Heart left ventricle (tissue), 16 donors: ENCODE measurements at regions not wholly inside any gene's neighbourhood (a gene's known extent, or its start where the extent isn't known, plus 50 kb on each side); places are given as distances from the start of the nearest gene placed in this dataset.
A peak's percentile ranks its signal among the peaks of the same experiment; 100 is the strongest.
"Not testable (repeated sequence)": the region's sequence is repeated elsewhere in the genome, so short reads cannot be mapped to it uniquely, and the experiment has no call there.

ENCODE experiments used
- ATAC-seq, 4 donors: fragments of 200-7000 bp; cut with Tn5 transposase; one replicate each; pipeline ENCODE4 v1.9.1; 2020 to 2022; ENCODE audit warnings: moderate library complexity in 4 of 4, mild to moderate bottlenecking in 3 of 4, moderate number of reproducible peaks in 1 of 4
- DNase-seq, 5 donors: peaks; one replicate each; pipeline ENCODE4 v3.0.0-alpha.2; 2020
- H3K27ac ChIP-seq, 12 donors: fragments of 200-600 bp; sonication (generic) in 4 of 12; one replicate each; pipeline versions ENCODE4 v1.5.0 to v1.8.0; 2016 to 2022; ENCODE audit warnings: mild to moderate bottlenecking in 2 of 12
- H3K27me3 ChIP-seq, 9 donors: fragments of 200-600 bp; sonication (generic) in 2 of 9; one replicate each; pipeline versions ENCODE4 v1.5.1 to v1.8.0; 2016 to 2022; ENCODE audit warnings: mild to moderate bottlenecking in 3 of 9
- H3K36me3 ChIP-seq, 9 donors: fragments of 200-600 bp; sonication (generic) in 2 of 9; one replicate each; pipeline versions ENCODE4 v1.5.0 to v1.8.0; 2018 to 2022; ENCODE audit warnings: mild to moderate bottlenecking in 2 of 9
- H3K4me1 ChIP-seq, 12 donors: fragments of 200-600 bp; sonication (generic) in 4 of 12; one replicate each; pipeline versions ENCODE4 v1.5.0 to v1.8.0; 2016 to 2022; ENCODE audit warnings: mild to moderate bottlenecking in 3 of 12
- H3K4me3 ChIP-seq, 12 donors: fragments of 200-600 bp; sonication (generic) in 4 of 12; one replicate each; pipeline versions ENCODE4 v1.5.0 to v1.8.0; 2017 to 2022; ENCODE audit warnings: mild to moderate bottlenecking in 9 of 12, moderate library complexity in 4 of 12
- H3K9me3 ChIP-seq, 12 donors: fragments of 200-600 bp; sonication (generic) in 4 of 12; one replicate each; pipeline versions ENCODE4 v1.5.0 to v1.8.0; 2016 to 2022; ENCODE audit warnings: mild to moderate bottlenecking in 1 of 12
- CTCF ChIP-seq, 12 donors: fragments of 200-600 bp; sonication (generic) in 4 of 12; IDR thresholded peaks; one replicate each; pipeline versions ENCODE4 v1.5.0 to v1.8.0; 2018 to 2022; ENCODE audit warnings: antibody characterized with exemption in 12 of 12, mild to moderate bottlenecking in 5 of 12
- POLR2A ChIP-seq, 2 donors: fragments of 450-650 bp; IDR thresholded peaks; one replicate each; pipeline ENCODE4 v1.6.1; 2017; ENCODE audit warnings: antibody characterized with exemption in 2 of 2, mild to moderate bottlenecking in 2 of 2, moderate library complexity in 2 of 2
- WGBS, 4 donors: extraction: QIAGEN DNeasy Blood & Tissue Kit in 2 of 4; methylation state at CpG; one replicate each; pipeline versions ENCODE4 v1.1.5 to v1.1.7; 2013 to 2018; 5-methylcytosine and 5-hydroxymethylcytosine counted together
- intact Hi-C, 10 donors: fragments of 100-400 bp; cut with DNase I; formaldehyde crosslinking; loops; one replicate each; pipeline versions ENCODE4 v1.11.1 to v1.14.2; 2022
- donor health status: ischemic (EF 13 %, LVEDD 7.1; RV severe dilation, severe dysfunction).
- donor health status: healthy with polysubstance abuse.
- donor health status: DM: no; HTN: yes; CAD: no.
- donor health status: DM: no; HTN: no; CAD: no.
- donor health status: ischemic (EF 25% LVEDD 6.9; RV normal size, moderate dysfunction).
- donor health status: ischemic (EF 25% LVEDD 5.7; RV mildly dilated, moderate dysfunction).
- donor health status: healthy.
- donor health status: DM: yes; HTN: yes; CAD: no.
- donor health status: ischemic (EF 35%, LVEDD 5.7; RV mildly dilated, moderate dysfunction).
- donor health status: nonischemic (EF 11% LVEDD 7.7; RV severe dilation, severe dysfunction).
- donor health status: DM: yes; HTN: yes; CAD: no.
- donor health status: PGD.
- donor health status: ischemic (EF 29% LVEDD 5.4; RV normal size, mild dysfunction).
- donor health status: nonischemic (EF 23%, LVEDD 6.1; RV moderate dilation, normal function).

- peak overlapping the region in 7 of 12 donors; percentile 20 to 86 (median 52) for H3K27ac ChIP-seq
- no peaks in the 10 kb centered on the region for H3K9me3 ChIP-seq
- intact Hi-C loops, result loop anchor here in 1 of 10 donors (5.0 kb wide), 1 partner anchor 48 kb away; no protein-coding TSS in a partner anchor
- WGBS, 4 donors, result 71 to 78% (median 76%) methylated on average over 4 of the region's 4 CpGs
- TF ChIP-seq POLR2A (IDR thresholded peaks at IDR 0.05), result no peak
- no peak for TF ChIP-seq CTCF (IDR thresholded peaks at IDR 0.05)
- no peaks in the 10 kb centered on the region for H3K36me3 ChIP-seq
- ATAC-seq (no peak), DNase-seq (no peak)
- no peak overlapping the region for H3K4me3 ChIP-seq
- H3K27me3 ChIP-seq, result no peaks in the 10 kb centered on the region
- H3K4me1 ChIP-seq, result peaks cover 0 to 75% (median 26%) of the 10 kb centered on the region in 12 donors
These were observed 62.1 kb upstream of the ZNF217 start for GRCh38 chr20:53655625-53656292.

GRCh38 chr20:53654932-53655624 lies 61.4 kb upstream of the ZNF217 start:
- Histone ChIP-seq H3K4me3 (peak overlapping the region in 5 of 12 donors; percentile 7 to 34 (median 25)), H3K4me1 (peaks cover 0 to 69% (median 19%) of the 10 kb centered on the region in 12 donors), H3K27ac (peak overlapping the region in 7 of 12 donors; percentile 35 to 86 (median 52)), H3K36me3 (no peaks in the 10 kb centered on the region), H3K9me3 (no peaks in the 10 kb centered on the region), H3K27me3 (no peaks in the 10 kb centered on the region)
- TF ChIP-seq POLR2A (IDR thresholded peaks at IDR 0.05) (no peak), CTCF (IDR thresholded peaks at IDR 0.05) (no peak)
- 76 to 88% (median 80%) methylated on average over 13 of the region's 13 CpGs for WGBS, 4 donors
- DNase-seq (peak in 1 of 5 donors; percentile 25), ATAC-seq (peak in 1 of 4 donors; percentile 52)
- intact Hi-C loops, result loop anchor here in 2 of 10 donors (5.0 kb wide), 2 partner anchors 48 to 63 kb away; partner anchors contain the start of gene ZNF217 (in 1 of the 2)

- H3K4me3 ChIP-seq, result peak overlapping the region in 3 of 12 donors; percentile 25 to 34 (median 29)
- not testable (repeated sequence) for H3K36me3 ChIP-seq, ATAC-seq, DNase-seq, H3K27me3 ChIP-seq, H3K9me3 ChIP-seq
- peak overlapping the region in 6 of 12 donors; percentile 41 to 86 (median 54) for H3K27ac ChIP-seq
- peaks cover 0 to 68% (median 18%) of the 10 kb centered on the region in 12 donors for H3K4me1 ChIP-seq
- whole genome bisulfite sequencing, 4 donors, result 90 to 93% (median 91%) methylated on average over 8 of the region's 8 CpGs
- intact Hi-C loops, result loop anchor here in 1 of 10 donors (5.0 kb wide), 1 partner anchor 62 kb away; the partner anchor contains the start of gene ZNF217
These were observed 60.9 kb upstream of the ZNF217 start for GRCh38 chr20:53654521-53654920.

- intact Hi-C loops, result loop anchor here in 1 of 10 donors (5.0 kb wide), 1 partner anchor 61 kb away; the partner anchor contains the start of gene ZNF217
- DNase-seq (no peak), ATAC-seq (peak in 1 of 4 donors; percentile 26)
- no peaks in the 10 kb centered on the region for H3K9me3 ChIP-seq
- no peaks in the 10 kb centered on the region for H3K27me3 ChIP-seq
- H3K36me3 ChIP-seq, result no peaks in the 10 kb centered on the region
- H3K4me1 ChIP-seq, result peaks cover 0 to 61% (median 18%) of the 10 kb centered on the region in 12 donors
- peak overlapping the region in 2 of 12 donors; percentile 8 to 38 for H3K4me3 ChIP-seq
- H3K27ac ChIP-seq, result peak overlapping the region in 11 of 12 donors; percentile 33 to 86 (median 46)
- 48 to 56% (median 51%) methylated on average over 5 of the region's 5 CpGs for WGBS, 4 donors
- TF ChIP-seq POLR2A (IDR thresholded peaks at IDR 0.05) (no peak), CTCF (IDR thresholded peaks at IDR 0.05) (no peak)
These were observed 59.3 kb upstream of the ZNF217 start for GRCh38 chr20:53652859-53653517.
